Activated CD4-positive, alpha-beta memory T cell treated with anti-CD3 and anti-CD28 coated beads for 36 hours (primary cell): ENCODE measurements at regions not wholly inside any gene's neighbourhood (a gene's known extent, or its start where the extent isn't known, plus 50 kb on each side); places are given as distances from the start of the nearest gene placed in this dataset.

Experiments
- CTCF ChIA-PET: fragments of 350-600 bp; sonication (Branson Sonifier 250); formaldehyde crosslinking; loops from one replicate; lab custom pipeline; 2021; ENCODE audit warnings: antibody characterized with exemption, inconsistent platforms; lab: Charles Lee
- POLR2A ChIA-PET: fragments of 350-600 bp; sonication (Branson Sonifier 250); formaldehyde crosslinking; loops from one replicate; lab custom pipeline; 2021; ENCODE audit warnings: antibody characterized with exemption; lab: Charles Lee
- DNase-seq: peaks from one replicate; pipeline ENCODE4 v3.0.0-alpha.2; 2020
- H3K27ac Mint-ChIP-seq: one replicate; pipeline ENCODE4 v1.8.0; 2021; ENCODE audit warnings: mixed read lengths
- H3K27me3 Mint-ChIP-seq: one replicate; pipeline ENCODE4 v1.8.0; 2021; ENCODE audit warnings: mixed read lengths
- H3K36me3 Mint-ChIP-seq: one replicate; pipeline ENCODE4 v1.8.0; 2021; ENCODE audit warnings: mixed read lengths
- H3K4me1 Mint-ChIP-seq: one replicate; pipeline ENCODE4 v1.8.0; 2021; ENCODE audit warnings: low read depth, mixed read lengths
- H3K4me3 Mint-ChIP-seq: one replicate; pipeline ENCODE4 v1.8.0; 2021; ENCODE audit warnings: mild to moderate bottlenecking, mixed read lengths
- H3K9me3 Mint-ChIP-seq: one replicate; pipeline ENCODE4 v1.8.0; 2021; ENCODE audit warnings: mixed read lengths
- intact Hi-C: fragments of 100-400 bp; cut with micrococcal nuclease; formaldehyde crosslinking; loops from one replicate; pipeline ENCODE4 v1.15.1; 2023

- no peaks in the 10 kb centered on the region for H3K27me3 Mint-ChIP-seq
- intact Hi-C loops: no loop called here
- H3K9me3 Mint-ChIP-seq: peaks cover 5% of the 10 kb centered on the region
- no peaks in the 10 kb centered on the region for H3K4me1 Mint-ChIP-seq
- no peaks in the 10 kb centered on the region for H3K36me3 Mint-ChIP-seq
- DNase-seq: no peak
- no peak overlapping the region for H3K4me3 Mint-ChIP-seq
- ChIA-PET CTCF (no interaction called here), POLR2A (no interaction called here)
- H3K27ac Mint-ChIP-seq: no peak overlapping the region
These were observed 884.7 kb downstream of the TBC1D22A start for GRCh38 chr22:47647181-47647580.

- ChIA-PET POLR2A (no interaction called here), CTCF (no interaction called here)
- intact Hi-C loops: no loop called here
- H3K9me3 Mint-ChIP-seq: peaks cover 5% of the 10 kb centered on the region
- no peak overlapping the region for H3K4me3 Mint-ChIP-seq
- no peak overlapping the region for H3K27ac Mint-ChIP-seq
- no peak for DNase-seq
- H3K4me1 Mint-ChIP-seq: no peaks in the 10 kb centered on the region
- H3K27me3 Mint-ChIP-seq: no peaks in the 10 kb centered on the region
- H3K36me3 Mint-ChIP-seq: no peaks in the 10 kb centered on the region
These were observed 883.5 kb downstream of the TBC1D22A start for GRCh38 chr22:47645923-47646322.

- H3K27me3 Mint-ChIP-seq: no peaks in the 10 kb centered on the region
- H3K4me1 Mint-ChIP-seq: no peaks in the 10 kb centered on the region
- POLR2A ChIA-PET: no interaction called here
- CTCF ChIA-PET: no interaction called here
- no peak overlapping the region for H3K4me3 Mint-ChIP-seq
- intact Hi-C loops: no loop called here
- H3K27ac Mint-ChIP-seq: no peak overlapping the region
- H3K9me3 Mint-ChIP-seq: peaks cover 5% of the 10 kb centered on the region
- no peak for DNase-seq
- no peaks in the 10 kb centered on the region for H3K36me3 Mint-ChIP-seq
These were observed 883.0 kb downstream of the TBC1D22A start for GRCh38 chr22:47645450-47645914.

GRCh38 chr22:47634347-47634746 lies 871.9 kb downstream of the TBC1D22A start:
- peaks cover 12% of the 10 kb centered on the region for H3K27me3 Mint-ChIP-seq
- intact Hi-C loops: no loop called here
- CTCF ChIA-PET: no interaction called here
- H3K27ac Mint-ChIP-seq: no peak overlapping the region
- POLR2A ChIA-PET: no interaction called here
- DNase-seq: no peak
- H3K4me3 Mint-ChIP-seq: no peak overlapping the region
- peaks cover 3% of the 10 kb centered on the region for H3K36me3 Mint-ChIP-seq
- H3K4me1 Mint-ChIP-seq: no peaks in the 10 kb centered on the region
- H3K9me3 Mint-ChIP-seq: peaks cover 13% of the 10 kb centered on the region

- Mint-ChIP-seq H3K4me1 (no peaks in the 10 kb centered on the region), H3K27me3 (peaks cover 8% of the 10 kb centered on the region), H3K4me3 (no peak overlapping the region), H3K36me3 (no peaks in the 10 kb centered on the region), H3K27ac (no peak overlapping the region), H3K9me3 (peaks cover 7% of the 10 kb centered on the region)
- ChIA-PET CTCF (no interaction called here), POLR2A (no interaction called here)
- intact Hi-C loops: no loop called here
- DNase-seq: no peak
These were observed 870.7 kb downstream of the TBC1D22A start for GRCh38 chr22:47633111-47633510.

- no peak for DNase-seq
- Mint-ChIP-seq H3K4me1 (no peaks in the 10 kb centered on the region), H3K27ac (no peak overlapping the region), H3K4me3 (no peak overlapping the region), H3K9me3 (peaks cover 7% of the 10 kb centered on the region), H3K27me3 (peaks cover 8% of the 10 kb centered on the region), H3K36me3 (no peaks in the 10 kb centered on the region)
- ChIA-PET CTCF (no interaction called here), POLR2A (no interaction called here)
- intact Hi-C loops: no loop called here
These were observed 870.3 kb downstream of the TBC1D22A start for GRCh38 chr22:47632701-47633100.

GRCh38 chr22:47631571-47632102 lies 869.2 kb downstream of the TBC1D22A start:
- Mint-ChIP-seq H3K27me3 (peaks cover 8% of the 10 kb centered on the region), H3K4me3 (no peak overlapping the region), H3K4me1 (no peaks in the 10 kb centered on the region), H3K36me3 (no peaks in the 10 kb centered on the region), H3K27ac (no peak overlapping the region), H3K9me3 (no peaks in the 10 kb centered on the region)
- intact Hi-C loops: no loop called here
- ChIA-PET POLR2A (no interaction called here), CTCF (no interaction called here)
- no peak for DNase-seq

GRCh38 chr22:47630741-47631534 lies 868.5 kb downstream of the TBC1D22A start:
- ChIA-PET CTCF (no interaction called here), POLR2A (no interaction called here)
- Mint-ChIP-seq H3K27ac (no peak overlapping the region), H3K36me3 (no peaks in the 10 kb centered on the region), H3K27me3 (peaks cover 8% of the 10 kb centered on the region), H3K4me3 (no peak overlapping the region), H3K9me3 (no peaks in the 10 kb centered on the region), H3K4me1 (no peaks in the 10 kb centered on the region)
- no peak for DNase-seq
- intact Hi-C loops: no loop called here

GRCh38 chr22:47629791-47630655 lies 867.6 kb downstream of the TBC1D22A start:
- POLR2A ChIA-PET: no interaction called here
- no peak for DNase-seq
- CTCF ChIA-PET: no interaction called here
- H3K27ac Mint-ChIP-seq: no peak overlapping the region
- no peaks in the 10 kb centered on the region for H3K36me3 Mint-ChIP-seq
- H3K9me3 Mint-ChIP-seq: no peaks in the 10 kb centered on the region
- intact Hi-C loops: no loop called here
- H3K4me1 Mint-ChIP-seq: no peaks in the 10 kb centered on the region
- peaks cover 5% of the 10 kb centered on the region for H3K27me3 Mint-ChIP-seq
- H3K4me3 Mint-ChIP-seq: no peak overlapping the region

- H3K27ac Mint-ChIP-seq: no peak overlapping the region
- DNase-seq: no peak
These were observed 866.8 kb downstream of the TBC1D22A start for GRCh38 chr22:47629273-47629711.

GRCh38 chr22:47628477-47629272 lies 866.2 kb downstream of the TBC1D22A start:
- no peak for DNase-seq
- ChIA-PET POLR2A (no interaction called here), CTCF (no interaction called here)
- intact Hi-C loops: no loop called here
- no peak overlapping the region for H3K27ac Mint-ChIP-seq
- no peaks in the 10 kb centered on the region for H3K9me3 Mint-ChIP-seq
- no peaks in the 10 kb centered on the region for H3K36me3 Mint-ChIP-seq
- no peaks in the 10 kb centered on the region for H3K4me1 Mint-ChIP-seq
- H3K27me3 Mint-ChIP-seq: peaks cover 3% of the 10 kb centered on the region
- no peak overlapping the region for H3K4me3 Mint-ChIP-seq

More at GRCh38 chr22:47629273-47629711, 866.8 kb downstream of the TBC1D22A start:
- Mint-ChIP-seq H3K27me3 (peaks cover 4% of the 10 kb centered on the region), H3K36me3 (no peaks in the 10 kb centered on the region), H3K4me3 (no peak overlapping the region), H3K9me3 (no peaks in the 10 kb centered on the region), H3K4me1 (no peaks in the 10 kb centered on the region)
- CTCF ChIA-PET: no interaction called here
- POLR2A ChIA-PET: no interaction called here
- intact Hi-C loops: no loop called here
